Fibroblast of lung (primary cell): ENCODE measurements at regions not wholly inside any gene's neighbourhood (a gene's known extent, or its start where the extent isn't known, plus 50 kb on each side); places are given as distances from the start of the nearest gene placed in this dataset.

ENCODE experiments used
- DNase-seq, 2 donors: peaks; one replicate each; pipeline versions ENCODE4 v3.0.0 to v3.0.0-alpha.2; 2010; ENCODE audit warnings: low read depth in 2 of 2
- H2AFZ ChIP-seq: 2 replicates; pipeline ENCODE4 v1.5.1; 2012; ENCODE audit warnings: low read length, control low read depth, inconsistent platforms
- H3K27ac ChIP-seq: 2 replicates; pipeline ENCODE4 v1.5.1; 2011; ENCODE audit warnings: low read length, control low read depth; ENCODE audit not compliant: insufficient read depth
- H3K27me3 ChIP-seq: 2 replicates; pipeline ENCODE4 v1.5.1; 2011; ENCODE audit warnings: mild to moderate bottlenecking, low read length; ENCODE audit not compliant: control insufficient read depth, insufficient read depth
- H3K36me3 ChIP-seq: 2 replicates; pipeline ENCODE4 v1.5.1; 2011; ENCODE audit warnings: low read length; ENCODE audit not compliant: control insufficient read depth, insufficient read depth
- H3K4me1 ChIP-seq: 2 replicates; pipeline ENCODE4 v1.5.1; 2011; ENCODE audit warnings: low read length; ENCODE audit not compliant: control insufficient read depth, insufficient read depth; ENCODE audit errors: extremely low read depth
- H3K4me2 ChIP-seq: 2 replicates; pipeline ENCODE4 v1.5.1; 2011; ENCODE audit warnings: low read length, control low read depth; ENCODE audit not compliant: insufficient read depth; ENCODE audit errors: extremely low read depth
- H3K4me3 ChIP-seq, 4 experiments: fragments of 200-600 bp in 1 of 4; sonication (generic) in 1 of 4; replicated peaks in 1 of 4; 2 replicates each; pipeline ENCODE4 v1.5.1; 2011 to 2016; ENCODE audit warnings: low read length in 4 of 4, low read depth in 3 of 4, mild to moderate bottlenecking in 3 of 4, control low read depth in 2 of 4, inconsistent platforms in 1 of 4, mixed read lengths in 1 of 4; ENCODE audit not compliant: insufficient read depth in 1 of 4; ENCODE audit errors: control extremely low read depth in 1 of 4
- H3K79me2 ChIP-seq: 2 replicates; pipeline ENCODE4 v1.5.1; 2012; ENCODE audit warnings: mild to moderate bottlenecking, low read length, inconsistent platforms; ENCODE audit not compliant: control insufficient read depth, insufficient read depth
- H3K9ac ChIP-seq: 2 replicates; pipeline ENCODE4 v1.5.1; 2011; ENCODE audit warnings: mild to moderate bottlenecking, low read length, control low read depth; ENCODE audit not compliant: insufficient read depth
- H3K9me3 ChIP-seq: 2 replicates; pipeline ENCODE4 v1.5.1; 2012; ENCODE audit warnings: low read depth, low read length; ENCODE audit not compliant: control insufficient read depth, insufficient read depth
- H4K20me1 ChIP-seq: 2 replicates; pipeline ENCODE4 v1.5.1; 2011; ENCODE audit warnings: low read length; ENCODE audit not compliant: control insufficient read depth, insufficient read depth; ENCODE audit errors: extremely low read depth
- EZH2 ChIP-seq: IDR thresholded peaks from 2 replicates; pipeline ENCODE4 v1.5.1; 2012; ENCODE audit warnings: low read length, control low read depth, mild to moderate bottlenecking; ENCODE audit errors: missing control alignments
- TF ChIP-seq, protein P1 (sequence below), 2 donors: IDR thresholded peaks in 1 of 2; conservative IDR thresholded peaks in 1 of 2; 1 replicate in 1 of 2; 2 replicates in 1 of 2; pipeline ENCODE4 v1.5.1; 2011 to 2012; ENCODE audit warnings: low read length in 2 of 2, control low read depth in 1 of 2, inconsistent platforms in 1 of 2, low read depth in 1 of 2, mild to moderate bottlenecking in 1 of 2

DNA sequence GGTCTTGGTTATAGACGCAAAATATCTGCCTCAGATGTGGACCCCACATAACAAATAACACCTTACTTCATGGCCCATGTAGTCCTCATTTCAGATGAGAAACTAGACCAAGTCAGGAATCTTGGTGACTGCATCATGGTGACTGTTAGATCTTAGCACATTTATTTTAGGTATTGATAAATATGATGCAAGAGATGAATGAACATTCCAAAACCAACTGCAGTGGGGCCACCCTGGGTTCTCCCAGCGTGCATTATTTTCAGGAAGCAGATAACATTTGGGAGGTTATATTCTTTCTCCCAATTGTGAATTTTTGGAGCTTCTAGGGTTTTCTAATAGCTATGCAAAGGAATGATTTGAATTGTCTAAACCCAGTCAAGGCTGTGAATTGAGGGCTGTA is 55.2 kb upstream of the PTGR2 start:
- H3K79me2 ChIP-seq: no peaks in the 10 kb centered on the region
- H3K27ac ChIP-seq: no peak overlapping the region
- H3K4me1 ChIP-seq: peaks cover 18% of the 10 kb centered on the region
- H2AFZ ChIP-seq: no peak overlapping the region
- H3K36me3 ChIP-seq: no peaks in the 10 kb centered on the region
- no peaks in the 10 kb centered on the region for H4K20me1 ChIP-seq
- H3K9ac ChIP-seq: no peak overlapping the region
- no peak overlapping the region for H3K4me2 ChIP-seq
- TF ChIP-seq, protein P1, sequence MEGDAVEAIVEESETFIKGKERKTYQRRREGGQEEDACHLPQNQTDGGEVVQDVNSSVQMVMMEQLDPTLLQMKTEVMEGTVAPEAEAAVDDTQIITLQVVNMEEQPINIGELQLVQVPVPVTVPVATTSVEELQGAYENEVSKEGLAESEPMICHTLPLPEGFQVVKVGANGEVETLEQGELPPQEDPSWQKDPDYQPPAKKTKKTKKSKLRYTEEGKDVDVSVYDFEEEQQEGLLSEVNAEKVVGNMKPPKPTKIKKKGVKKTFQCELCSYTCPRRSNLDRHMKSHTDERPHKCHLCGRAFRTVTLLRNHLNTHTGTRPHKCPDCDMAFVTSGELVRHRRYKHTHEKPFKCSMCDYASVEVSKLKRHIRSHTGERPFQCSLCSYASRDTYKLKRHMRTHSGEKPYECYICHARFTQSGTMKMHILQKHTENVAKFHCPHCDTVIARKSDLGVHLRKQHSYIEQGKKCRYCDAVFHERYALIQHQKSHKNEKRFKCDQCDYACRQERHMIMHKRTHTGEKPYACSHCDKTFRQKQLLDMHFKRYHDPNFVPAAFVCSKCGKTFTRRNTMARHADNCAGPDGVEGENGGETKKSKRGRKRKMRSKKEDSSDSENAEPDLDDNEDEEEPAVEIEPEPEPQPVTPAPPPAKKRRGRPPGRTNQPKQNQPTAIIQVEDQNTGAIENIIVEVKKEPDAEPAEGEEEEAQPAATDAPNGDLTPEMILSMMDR (conservative IDR thresholded peaks at IDR 0.05 in 1 of 2, IDR thresholded peaks at IDR 0.05 in 1 of 2; ENCODE audit: low read depth in 1 of 2, low read length in 2 of 2): no peak
- TF ChIP-seq EZH2: no peak
- DNase-seq: no peak
- H3K9me3 ChIP-seq: no peaks in the 10 kb centered on the region
- H3K4me3 ChIP-seq: no peak overlapping the region
- no peaks in the 10 kb centered on the region for H3K27me3 ChIP-seq

DNA sequence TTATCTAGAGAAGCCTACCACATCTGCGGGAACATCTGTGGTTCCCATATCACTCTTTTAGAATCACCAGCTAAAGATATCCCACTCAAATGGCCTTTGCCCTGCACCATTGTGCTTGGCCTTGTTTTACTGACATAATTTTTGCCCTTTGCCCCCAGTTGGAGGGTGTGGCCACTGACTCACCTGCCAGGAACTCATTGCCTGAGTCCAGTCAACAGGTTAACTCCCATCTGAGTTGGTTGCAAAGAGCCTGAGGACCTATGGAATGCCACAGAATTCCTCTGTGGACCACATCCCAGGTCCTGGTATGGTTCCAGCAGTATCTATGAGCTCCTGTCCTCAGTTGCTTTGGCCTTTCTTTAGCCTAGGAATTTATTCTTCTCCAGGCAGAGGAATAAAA is 55.7 kb upstream of the PTGR2 start:
- H4K20me1 ChIP-seq: no peaks in the 10 kb centered on the region
- peaks cover 18% of the 10 kb centered on the region for H3K4me1 ChIP-seq
- no peak overlapping the region for H2AFZ ChIP-seq
- H3K9me3 ChIP-seq: no peaks in the 10 kb centered on the region
- no peaks in the 10 kb centered on the region for H3K36me3 ChIP-seq
- H3K27ac ChIP-seq: no peak overlapping the region
- H3K79me2 ChIP-seq: no peaks in the 10 kb centered on the region
- no peak overlapping the region for H3K9ac ChIP-seq
- peak; percentile 37 to 93 for DNase-seq
- H3K27me3 ChIP-seq: no peaks in the 10 kb centered on the region
- H3K4me2 ChIP-seq: peak overlapping the region; percentile 45
- H3K4me3 ChIP-seq: no peak overlapping the region
- no peak for TF ChIP-seq EZH2
- TF ChIP-seq, protein P1 (conservative IDR thresholded peaks at IDR 0.05 in 1 of 2, IDR thresholded peaks at IDR 0.05 in 1 of 2; ENCODE audit: low read depth in 1 of 2, low read length in 2 of 2): no peak

DNA sequence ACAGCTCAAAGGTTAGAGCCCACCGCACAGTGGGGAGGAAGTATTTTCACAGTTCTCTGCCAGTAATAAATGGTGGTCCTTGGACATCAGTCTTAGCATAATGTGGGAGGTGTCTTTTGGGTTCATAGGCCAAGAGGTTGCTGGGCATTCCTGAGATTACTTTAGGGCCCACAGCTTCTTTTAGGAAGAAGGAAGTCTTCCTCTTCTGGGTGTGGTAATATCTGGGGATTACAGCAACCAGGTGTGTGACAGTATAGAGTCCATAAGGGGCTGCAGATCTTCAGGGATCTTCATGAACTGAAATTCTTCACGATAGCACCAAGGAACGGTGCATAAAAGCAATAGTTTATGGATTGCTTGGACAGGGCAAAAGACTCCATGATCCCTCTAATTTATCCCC is 56.2 kb upstream of the PTGR2 start:
- H4K20me1 ChIP-seq: no peaks in the 10 kb centered on the region
- H3K9ac ChIP-seq: no peak overlapping the region
- H3K4me1 ChIP-seq: peaks cover 23% of the 10 kb centered on the region
- H3K4me3 ChIP-seq: no peak overlapping the region
- no peak for DNase-seq
- no peaks in the 10 kb centered on the region for H3K27me3 ChIP-seq
- TF ChIP-seq EZH2: no peak
- TF ChIP-seq, protein P1 (conservative IDR thresholded peaks at IDR 0.05 in 1 of 2, IDR thresholded peaks at IDR 0.05 in 1 of 2; ENCODE audit: low read depth in 1 of 2, low read length in 2 of 2): no peak
- peak overlapping the region; percentile 43 for H3K27ac ChIP-seq
- H3K36me3 ChIP-seq: no peaks in the 10 kb centered on the region
- no peaks in the 10 kb centered on the region for H3K9me3 ChIP-seq
- H3K79me2 ChIP-seq: no peaks in the 10 kb centered on the region
- no peak overlapping the region for H2AFZ ChIP-seq
- peak overlapping the region; percentile 26 for H3K4me2 ChIP-seq
